GM12878 (cell line): ENCODE measurements at regions not wholly inside any gene's neighbourhood (a gene's known extent, or its start where the extent isn't known, plus 50 kb on each side); places are given as distances from the start of the nearest gene placed in this dataset.

Experiments used
- ATAC-seq: fragments of 200-7000 bp; cut with Tn5 transposase; 3 replicates; pipeline ENCODE4 v1.9.1; 2020; ENCODE audit warnings: mild to moderate bottlenecking, moderate library complexity
- BruUV-seq: library from RNA; stranded (reverse); fragments of 400-500 nt; replicated peaks from 2 replicates; lab custom pipeline; 2021; lab: Mats Ljungman, UMichigan
- CTCF ChIA-PET: fragments of 300-600 bp; sonication (Branson Sonifier 250); formaldehyde crosslinking; extraction: SDS; loops from one replicate; lab custom pipeline; 2021; ENCODE audit warnings: inconsistent platforms; lab: Yijun Ruan, JAX
- POLR2A ChIA-PET: fragments of 350-600 bp; formaldehyde crosslinking; extraction: SDS; loops from one replicate; lab custom pipeline; 2021; ENCODE audit warnings: inconsistent platforms; lab: Charles Lee
- RAD21 ChIA-PET: fragments of 300-600 bp; sonication (Branson Sonifier 250); formaldehyde crosslinking; loops from one replicate; lab custom pipeline; 2023; ENCODE audit warnings: antibody characterized with exemption; ENCODE audit not compliant: unreplicated experiment; lab: Charles Lee
- SMC1A ChIA-PET: fragments of 300-600 bp; sonication (Branson Sonifier 250); formaldehyde crosslinking; loops from one replicate; lab custom pipeline; 2023; ENCODE audit not compliant: unreplicated experiment, uncharacterized antibody; lab: Charles Lee
- DNase-seq: peaks from one replicate; pipeline ENCODE4 v3.0.0-alpha.2; 2011; ENCODE audit warnings: low read depth, low spot score
- FAIRE-seq: peaks from 3 replicates; lab custom pipeline; 2011; peaks lifted over from hg19 to GRCh38; lab: Jason Lieb, UNC
- H2AFZ ChIP-seq: 2 replicates; pipeline ENCODE4 v1.6.0; 2011; ENCODE audit warnings: low read depth, low read length, control low read depth; ENCODE audit not compliant: control insufficient read depth
- H3K27ac ChIP-seq: 2 replicates; pipeline ENCODE4 v1.5.1; 2011; ENCODE audit warnings: control low read depth; ENCODE audit not compliant: control insufficient read depth, insufficient read depth
- H3K27me3 ChIP-seq, 2 experiments: replicated peaks in 1 of 2; 2 replicates each; pipeline versions ENCODE4 v1.6.0 to v1.6.1; 2011; ENCODE audit warnings: low read length in 1 of 2; ENCODE audit not compliant: control insufficient read depth in 2 of 2, insufficient read depth in 2 of 2
- H3K36me3 ChIP-seq, 2 experiments: 2 replicates each; pipeline ENCODE4 v1.5.1; 2011; ENCODE audit warnings: low read length in 1 of 2; ENCODE audit not compliant: control insufficient read depth in 2 of 2, insufficient read depth in 2 of 2
- H3K4me1 ChIP-seq: 2 replicates; pipeline ENCODE4 v1.6.1; 2011; ENCODE audit warnings: mild to moderate bottlenecking, low read length, moderate library complexity, mixed read lengths; ENCODE audit not compliant: control insufficient read depth, insufficient read depth
- H3K4me2 ChIP-seq: 2 replicates; pipeline ENCODE4 v1.6.0; 2011; ENCODE audit warnings: control low read depth; ENCODE audit not compliant: control insufficient read depth, insufficient read depth
- H3K4me3 ChIP-seq: fragments of 200-600 bp; sonication (generic); 2 replicates; pipeline ENCODE4 v1.5.1; 2016
- H3K79me2 ChIP-seq: 2 replicates; pipeline ENCODE4 v1.6.0; 2011; ENCODE audit warnings: low read length; ENCODE audit not compliant: control insufficient read depth, insufficient read depth
- H3K9ac ChIP-seq: 2 replicates; pipeline ENCODE4 v1.8.0; 2011; ENCODE audit warnings: low read length, control low read depth, mixed read lengths; ENCODE audit not compliant: control insufficient read depth, insufficient read depth
- H3K9me3 ChIP-seq: replicated peaks from 3 replicates; pipeline ENCODE4 v1.5.1; 2011; ENCODE audit warnings: mild to moderate bottlenecking, low read length; ENCODE audit not compliant: control insufficient read depth, insufficient read depth
- H4K20me1 ChIP-seq: 2 replicates; pipeline ENCODE4 v1.6.0; 2011; ENCODE audit not compliant: control insufficient read depth, insufficient read depth
- DPF2 ChIP-seq: fragments of 450-650 bp; IDR thresholded peaks from 2 replicates; pipeline ENCODE4 v1.6.1; 2017; ENCODE audit warnings: mild to moderate bottlenecking
- EP300 ChIP-seq, 2 experiments: fragments of 150-350 bp in 1 of 2; IDR thresholded peaks; 2 replicates each; pipeline ENCODE4 v1.6.1; 2011 to 2012; ENCODE audit warnings: low read depth in 2 of 2, low read length in 2 of 2, borderline replicate concordance in 1 of 2, improper control_type of control experiment in 1 of 2, inconsistent platforms in 1 of 2; ENCODE audit not compliant: control insufficient read depth in 1 of 2
- FOS ChIP-seq: IDR thresholded peaks from 3 replicates; pipeline ENCODE4 v1.6.1; 2011; ENCODE audit warnings: borderline replicate concordance; ENCODE audit not compliant: insufficient read length; ENCODE audit errors: extremely low read depth
- KLF5 ChIP-seq: fragments of 450-650 bp; IDR thresholded peaks from 2 replicates; pipeline ENCODE4 v1.6.1; 2014; ENCODE audit warnings: mild to moderate bottlenecking; ENCODE audit not compliant: partially characterized antibody
- MXI1 ChIP-seq: fragments of 150-350 bp; IDR thresholded peaks from 2 replicates; pipeline ENCODE4 v1.6.1; 2011; ENCODE audit warnings: low read depth, mild to moderate bottlenecking, inconsistent platforms, low read length, improper control_type of control experiment
- NBN ChIP-seq: fragments of 450-650 bp; IDR thresholded peaks from 2 replicates; pipeline ENCODE4 v1.6.1; 2016
- PAX5 ChIP-seq: IDR thresholded peaks from 2 replicates; pipeline ENCODE4 v1.6.1; 2011; ENCODE audit warnings: low read depth, low read length, borderline replicate concordance
- POLR2A ChIP-seq: IDR thresholded peaks from 2 replicates; pipeline ENCODE4 v1.6.1; 2011; ENCODE audit warnings: low read depth, mild to moderate bottlenecking, low read length
- SMAD5 ChIP-seq: IDR thresholded peaks from 2 replicates; pipeline ENCODE4 v1.6.1; 2016; ENCODE audit warnings: antibody characterized with exemption, low read depth
- TCF3 ChIP-seq: IDR thresholded peaks from 2 replicates; pipeline ENCODE4 v1.6.1; 2012; ENCODE audit warnings: low read depth, mild to moderate bottlenecking, low read length, borderline replicate concordance; ENCODE audit not compliant: insufficient read depth
- WGBS: methylation state at CpG from one replicate; pipeline ENCODE4 v1.1.6; 2016; ENCODE audit warnings: low lambda C conversion rate; ENCODE audit not compliant: insufficient replicate concordance, insufficient coverage; ENCODE audit errors: missing lambda C conversion rate; 5-methylcytosine and 5-hydroxymethylcytosine counted together
- in situ Hi-C: fragments of 300-500 bp; cut with MboI; formaldehyde crosslinking; loops from 9 replicates; pipeline ENCODE4 v1.14.3; 2018; ENCODE audit warnings: mixed read lengths
- intact Hi-C: fragments of 100-400 bp; cut with micrococcal nuclease; formaldehyde crosslinking; loops from one replicate; pipeline ENCODE4 v1.14.2; 2022; ENCODE audit not compliant: unreplicated experiment
- TF ChIP-seq, protein P1 (sequence below): fragments of 450-650 bp; IDR thresholded peaks from 2 replicates; pipeline ENCODE4 v1.6.1; 2017; ENCODE audit warnings: low read depth, mild to moderate bottlenecking, moderate library complexity
- TF ChIP-seq, protein P2 (sequence below): IDR thresholded peaks from 2 replicates; pipeline ENCODE4 v1.6.1; 2012; ENCODE audit warnings: low read depth, low read length, improper control_type of control experiment
- TF ChIP-seq, protein P3 (sequence below): IDR thresholded peaks from 2 replicates; pipeline ENCODE4 v1.6.1; 2011; ENCODE audit warnings: low read depth, mild to moderate bottlenecking, low read length, moderate library complexity, borderline replicate concordance; ENCODE audit errors: extremely low read depth
- TF ChIP-seq, protein P4 (sequence below): fragments of 450-650 bp; IDR thresholded peaks from 2 replicates; pipeline ENCODE4 v1.6.1; 2016; ENCODE audit warnings: mild to moderate bottlenecking
- TF ChIP-seq, protein P5 (sequence below): fragments of 150-350 bp; IDR thresholded peaks from 2 replicates; pipeline ENCODE4 v1.6.1; 2016; ENCODE audit warnings: low read depth, low read length
- TF ChIP-seq, protein P6 (sequence below): fragments of 450-650 bp; IDR thresholded peaks from 2 replicates; pipeline ENCODE4 v1.6.1; 2017; ENCODE audit warnings: mild to moderate bottlenecking

DNA sequence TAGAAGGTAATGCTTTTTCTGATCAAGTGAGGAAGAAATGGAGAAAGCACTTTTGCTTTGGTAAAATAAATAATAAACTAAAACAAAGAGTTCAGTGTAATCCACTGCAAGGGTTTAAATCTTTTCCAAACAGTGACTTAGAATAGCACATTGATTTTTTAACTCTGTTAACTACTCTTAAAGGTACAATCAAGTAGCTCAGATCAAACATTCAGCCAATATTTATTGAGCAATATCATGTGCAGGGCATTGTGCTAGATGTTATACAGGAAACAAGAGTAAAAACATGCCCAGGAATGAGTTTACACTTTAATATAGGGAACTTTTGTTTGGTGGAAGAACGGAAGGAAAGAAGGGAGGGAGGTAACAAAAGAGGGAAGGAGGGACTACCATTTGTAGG is 479.8 kb downstream of the KLHL13 start:
- DNase-seq (no peak), ATAC-seq (no peak), FAIRE-seq (no peak)
- WGBS = 25% methylated on average over 1 of the region's 1 CpG
- CTCF ChIA-PET = no interaction called here
- no TSS peak for BruUV-seq
- no peaks in the 10 kb centered on the region for H3K36me3 ChIP-seq
- no peak overlapping the region for H3K27ac ChIP-seq
- TF ChIP-seq POLR2A (no peak), PAX5 (no peak), TCF3 (no peak), FOS (no peak), DPF2 (no peak), MXI1 (no peak), KLF5 (no peak), EP300 (IDR thresholded peaks at IDR 0.05; ENCODE audit: borderline replicate concordance in 1 of 2, control insufficient read depth in 1 of 2, low read depth in 2 of 2, low read length in 2 of 2) (no peak), NBN (no peak), SMAD5 (no peak)
- TF ChIP-seq, protein P1, sequence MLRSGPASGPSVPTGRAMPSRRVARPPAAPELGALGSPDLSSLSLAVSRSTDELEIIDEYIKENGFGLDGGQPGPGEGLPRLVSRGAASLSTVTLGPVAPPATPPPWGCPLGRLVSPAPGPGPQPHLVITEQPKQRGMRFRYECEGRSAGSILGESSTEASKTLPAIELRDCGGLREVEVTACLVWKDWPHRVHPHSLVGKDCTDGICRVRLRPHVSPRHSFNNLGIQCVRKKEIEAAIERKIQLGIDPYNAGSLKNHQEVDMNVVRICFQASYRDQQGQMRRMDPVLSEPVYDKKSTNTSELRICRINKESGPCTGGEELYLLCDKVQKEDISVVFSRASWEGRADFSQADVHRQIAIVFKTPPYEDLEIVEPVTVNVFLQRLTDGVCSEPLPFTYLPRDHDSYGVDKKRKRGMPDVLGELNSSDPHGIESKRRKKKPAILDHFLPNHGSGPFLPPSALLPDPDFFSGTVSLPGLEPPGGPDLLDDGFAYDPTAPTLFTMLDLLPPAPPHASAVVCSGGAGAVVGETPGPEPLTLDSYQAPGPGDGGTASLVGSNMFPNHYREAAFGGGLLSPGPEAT = no peak
- TF ChIP-seq, protein P2, sequence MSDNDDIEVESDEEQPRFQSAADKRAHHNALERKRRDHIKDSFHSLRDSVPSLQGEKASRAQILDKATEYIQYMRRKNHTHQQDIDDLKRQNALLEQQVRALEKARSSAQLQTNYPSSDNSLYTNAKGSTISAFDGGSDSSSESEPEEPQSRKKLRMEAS = no peak
- TF ChIP-seq, protein P3, sequence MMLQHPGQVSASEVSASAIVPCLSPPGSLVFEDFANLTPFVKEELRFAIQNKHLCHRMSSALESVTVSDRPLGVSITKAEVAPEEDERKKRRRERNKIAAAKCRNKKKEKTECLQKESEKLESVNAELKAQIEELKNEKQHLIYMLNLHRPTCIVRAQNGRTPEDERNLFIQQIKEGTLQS = no peak
- TF ChIP-seq, protein P4, sequence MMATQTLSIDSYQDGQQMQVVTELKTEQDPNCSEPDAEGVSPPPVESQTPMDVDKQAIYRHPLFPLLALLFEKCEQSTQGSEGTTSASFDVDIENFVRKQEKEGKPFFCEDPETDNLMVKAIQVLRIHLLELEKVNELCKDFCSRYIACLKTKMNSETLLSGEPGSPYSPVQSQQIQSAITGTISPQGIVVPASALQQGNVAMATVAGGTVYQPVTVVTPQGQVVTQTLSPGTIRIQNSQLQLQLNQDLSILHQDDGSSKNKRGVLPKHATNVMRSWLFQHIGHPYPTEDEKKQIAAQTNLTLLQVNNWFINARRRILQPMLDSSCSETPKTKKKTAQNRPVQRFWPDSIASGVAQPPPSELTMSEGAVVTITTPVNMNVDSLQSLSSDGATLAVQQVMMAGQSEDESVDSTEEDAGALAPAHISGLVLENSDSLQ = no peak
- TF ChIP-seq, protein P5, sequence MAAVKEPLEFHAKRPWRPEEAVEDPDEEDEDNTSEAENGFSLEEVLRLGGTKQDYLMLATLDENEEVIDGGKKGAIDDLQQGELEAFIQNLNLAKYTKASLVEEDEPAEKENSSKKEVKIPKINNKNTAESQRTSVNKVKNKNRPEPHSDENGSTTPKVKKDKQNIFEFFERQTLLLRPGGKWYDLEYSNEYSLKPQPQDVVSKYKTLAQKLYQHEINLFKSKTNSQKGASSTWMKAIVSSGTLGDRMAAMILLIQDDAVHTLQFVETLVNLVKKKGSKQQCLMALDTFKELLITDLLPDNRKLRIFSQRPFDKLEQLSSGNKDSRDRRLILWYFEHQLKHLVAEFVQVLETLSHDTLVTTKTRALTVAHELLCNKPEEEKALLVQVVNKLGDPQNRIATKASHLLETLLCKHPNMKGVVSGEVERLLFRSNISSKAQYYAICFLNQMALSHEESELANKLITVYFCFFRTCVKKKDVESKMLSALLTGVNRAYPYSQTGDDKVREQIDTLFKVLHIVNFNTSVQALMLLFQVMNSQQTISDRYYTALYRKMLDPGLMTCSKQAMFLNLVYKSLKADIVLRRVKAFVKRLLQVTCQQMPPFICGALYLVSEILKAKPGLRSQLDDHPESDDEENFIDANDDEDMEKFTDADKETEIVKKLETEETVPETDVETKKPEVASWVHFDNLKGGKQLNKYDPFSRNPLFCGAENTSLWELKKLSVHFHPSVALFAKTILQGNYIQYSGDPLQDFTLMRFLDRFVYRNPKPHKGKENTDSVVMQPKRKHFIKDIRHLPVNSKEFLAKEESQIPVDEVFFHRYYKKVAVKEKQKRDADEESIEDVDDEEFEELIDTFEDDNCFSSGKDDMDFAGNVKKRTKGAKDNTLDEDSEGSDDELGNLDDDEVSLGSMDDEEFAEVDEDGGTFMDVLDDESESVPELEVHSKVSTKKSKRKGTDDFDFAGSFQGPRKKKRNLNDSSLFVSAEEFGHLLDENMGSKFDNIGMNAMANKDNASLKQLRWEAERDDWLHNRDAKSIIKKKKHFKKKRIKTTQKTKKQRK = no peak
- TF ChIP-seq, protein P6, sequence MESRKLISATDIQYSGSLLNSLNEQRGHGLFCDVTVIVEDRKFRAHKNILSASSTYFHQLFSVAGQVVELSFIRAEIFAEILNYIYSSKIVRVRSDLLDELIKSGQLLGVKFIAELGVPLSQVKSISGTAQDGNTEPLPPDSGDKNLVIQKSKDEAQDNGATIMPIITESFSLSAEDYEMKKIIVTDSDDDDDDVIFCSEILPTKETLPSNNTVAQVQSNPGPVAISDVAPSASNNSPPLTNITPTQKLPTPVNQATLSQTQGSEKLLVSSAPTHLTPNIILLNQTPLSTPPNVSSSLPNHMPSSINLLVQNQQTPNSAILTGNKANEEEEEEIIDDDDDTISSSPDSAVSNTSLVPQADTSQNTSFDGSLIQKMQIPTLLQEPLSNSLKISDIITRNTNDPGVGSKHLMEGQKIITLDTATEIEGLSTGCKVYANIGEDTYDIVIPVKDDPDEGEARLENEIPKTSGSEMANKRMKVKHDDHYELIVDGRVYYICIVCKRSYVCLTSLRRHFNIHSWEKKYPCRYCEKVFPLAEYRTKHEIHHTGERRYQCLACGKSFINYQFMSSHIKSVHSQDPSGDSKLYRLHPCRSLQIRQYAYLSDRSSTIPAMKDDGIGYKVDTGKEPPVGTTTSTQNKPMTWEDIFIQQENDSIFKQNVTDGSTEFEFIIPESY = no peak
- intact Hi-C loops = no loop called here
- no peaks in the 10 kb centered on the region for H4K20me1 ChIP-seq
- no peaks in the 10 kb centered on the region for H3K9me3 ChIP-seq
- RAD21 ChIA-PET = no interaction called here
- no peaks in the 10 kb centered on the region for H3K27me3 ChIP-seq
- in situ Hi-C loops = no loop called here
- H3K4me2 ChIP-seq = no peak overlapping the region
- no peaks in the 10 kb centered on the region for H3K4me1 ChIP-seq
- H3K4me3 ChIP-seq = no peak overlapping the region
- no peak overlapping the region for H2AFZ ChIP-seq
- H3K79me2 ChIP-seq = no peaks in the 10 kb centered on the region
- POLR2A ChIA-PET = no interaction called here
- SMC1A ChIA-PET = no interaction called here
- no peak overlapping the region for H3K9ac ChIP-seq
